ENCODE measurements at regions not wholly inside any gene's neighbourhood (a gene's known extent, or its start where the extent isn't known, plus 50 kb on each side); places are given as distances from the start of the nearest gene placed in this dataset.

- TF ChIP-seq CTCF (IDR thresholded peaks at IDR 0.05; ENCODE audit: low read depth, low read length, missing control alignments), result no peak
- H3K4me3 ChIP-seq (ENCODE audit: low read depth, low read length), result no peak overlapping the region
- no peak for DNase-seq (ENCODE audit: low read depth)
Observed at GRCh38 chr3:118497274-118497673, 537.4 kb downstream of the IGSF11 start.

GRCh38 chr3:118501152-118501551 lies 533.5 kb downstream of the IGSF11 start:
- no peak for DNase-seq (ENCODE audit: low read depth)
- no peak for TF ChIP-seq CTCF (IDR thresholded peaks at IDR 0.05; ENCODE audit: low read depth, low read length, missing control alignments)
- no peak overlapping the region for H3K4me3 ChIP-seq (ENCODE audit: low read depth, low read length)

GRCh38 chr3:118504906-118505305 lies 529.7 kb downstream of the IGSF11 start:
- no peak overlapping the region for H3K4me3 ChIP-seq (ENCODE audit: low read depth, low read length)
- TF ChIP-seq CTCF (IDR thresholded peaks at IDR 0.05; ENCODE audit: low read depth, low read length, missing control alignments), result no peak
- no peak for DNase-seq (ENCODE audit: low read depth)

- no peak for TF ChIP-seq CTCF (IDR thresholded peaks at IDR 0.05; ENCODE audit: low read depth, low read length, missing control alignments)
- DNase-seq (ENCODE audit: low read depth), result no peak
- H3K4me3 ChIP-seq (ENCODE audit: low read depth, low read length), result no peak overlapping the region
Observed at GRCh38 chr3:118505784-118506183, 528.9 kb downstream of the IGSF11 start.

- no peak for DNase-seq (ENCODE audit: low read depth)
- no peak for TF ChIP-seq CTCF (IDR thresholded peaks at IDR 0.05; ENCODE audit: low read depth, low read length, missing control alignments)
- no peak overlapping the region for H3K4me3 ChIP-seq (ENCODE audit: low read depth, low read length)
Observed at GRCh38 chr3:118511402-118511801, 523.2 kb downstream of the IGSF11 start.

- H3K4me3 ChIP-seq (ENCODE audit: low read depth, low read length), result no peak overlapping the region
- no peak for TF ChIP-seq CTCF (IDR thresholded peaks at IDR 0.05; ENCODE audit: low read depth, low read length, missing control alignments)
- no peak for DNase-seq (ENCODE audit: low read depth)
Observed at GRCh38 chr3:118512301-118512700, 522.3 kb downstream of the IGSF11 start.

- no peak for TF ChIP-seq CTCF (IDR thresholded peaks at IDR 0.05; ENCODE audit: low read depth, low read length, missing control alignments)
- no peak overlapping the region for H3K4me3 ChIP-seq (ENCODE audit: low read depth, low read length)
- no peak for DNase-seq (ENCODE audit: low read depth)
Observed at GRCh38 chr3:118525077-118525476, 509.6 kb downstream of the IGSF11 start.

Measured in GM12864 (cell line).